ENCODE measurements at regions not wholly inside any gene's neighbourhood (a gene's known extent, or its start where the extent isn't known, plus 50 kb on each side); places are given as distances from the start of the nearest gene placed in this dataset.

DNA sequence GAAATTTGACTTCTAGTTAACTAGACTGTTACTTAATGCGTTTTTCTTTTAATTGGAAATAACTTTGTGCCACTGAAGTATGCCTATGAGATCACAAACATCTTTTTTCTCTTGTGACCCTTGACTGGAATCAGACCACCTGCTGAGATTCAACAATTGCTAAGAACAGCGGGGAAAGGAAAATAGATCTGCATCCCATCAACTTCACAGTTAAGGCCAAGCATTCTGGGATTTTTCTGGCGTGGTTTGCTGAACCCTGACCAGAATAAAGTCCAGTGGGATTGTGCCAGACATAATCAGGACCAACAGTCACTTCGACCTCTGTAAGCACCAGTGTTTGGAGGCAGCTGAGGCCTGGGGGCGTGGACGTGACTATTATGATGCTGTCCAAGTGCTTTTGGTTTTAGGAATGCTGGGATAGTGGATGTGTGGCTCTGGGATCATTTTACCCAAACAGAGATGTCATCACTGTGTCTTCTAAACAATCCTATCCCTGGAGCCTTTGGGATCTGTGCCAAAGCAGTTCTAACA is 373.3 kb upstream of the PRKCQ start:
- Histone ChIP-seq H2AFZ (ENCODE audit: low read length) (no peak overlapping the region), H3K18ac (ENCODE audit: insufficient read length, low read depth, low read length) (no peak overlapping the region), H4K91ac (ENCODE audit: insufficient read length, low read depth, low read length) (no peak overlapping the region), H3T11ph (ENCODE audit: low read length) (no peak overlapping the region), H3K9ac (ENCODE audit: extremely low read depth, insufficient read length, low read length) (no peak overlapping the region), H3K14ac (ENCODE audit: insufficient read depth, low read length) (no peak overlapping the region), H4K5ac (ENCODE audit: insufficient read length, low read depth, low read length) (no peak overlapping the region), H3K4ac (ENCODE audit: low read depth, low read length) (no peak overlapping the region), H3K4me2 (ENCODE audit: insufficient read depth, insufficient read length, low read length) (no peak overlapping the region), H2BK15ac (ENCODE audit: low read depth, low read length) (no peak overlapping the region), H3K23ac (ENCODE audit: insufficient read length, low read depth, low read length) (no peak overlapping the region), H2BK12ac (ENCODE audit: insufficient read length, low read depth, low read length) (no peak overlapping the region), H4K8ac (replicated peaks; ENCODE audit: insufficient read length, low read depth, low read length) (no peak overlapping the region), H3K27me3 (ENCODE audit: insufficient read depth, low read length) (no peaks in the 10 kb centered on the region), H2BK20ac (ENCODE audit: low read depth, low read length, poor library complexity, severe bottlenecking) (no peak overlapping the region), H3K27ac (ENCODE audit: insufficient read length, low read depth, low read length) (no peak overlapping the region), H2BK5ac (ENCODE audit: insufficient read length, low read length) (no peak overlapping the region), H3K79me1 (ENCODE audit: insufficient read depth, low read depth, low read length, poor library complexity, severe bottlenecking) (no peaks in the 10 kb centered on the region), H3K9me3 (ENCODE audit: control insufficient read depth, low read depth, low read length) (no peaks in the 10 kb centered on the region), H2BK120ac (ENCODE audit: low read depth, low read length, poor library complexity, severe bottlenecking) (no peak overlapping the region), H3K56ac (ENCODE audit: insufficient read length, low read depth, low read length) (no peak overlapping the region), H4K20me1 (ENCODE audit: control insufficient read depth, insufficient read depth, insufficient read length) (no peaks in the 10 kb centered on the region), H3K79me2 (ENCODE audit: insufficient read depth, low read length) (no peaks in the 10 kb centered on the region), H3K4me1 (ENCODE audit: insufficient read depth, low read length) (no peaks in the 10 kb centered on the region), H3K23me2 (ENCODE audit: insufficient read length, low read depth, low read length, poor library complexity, severe bottlenecking) (no peaks in the 10 kb centered on the region), H2AK5ac (ENCODE audit: insufficient read length, low read length) (no peak overlapping the region)
- DNase-seq, result no peak
- Mint-ChIP-seq H3K4me3 (no peak overlapping the region), H3K36me3 (ENCODE audit: insufficient read depth in 1 of 3, low read depth in 3 of 3) (no peaks in the 10 kb centered on the region), H3K4me1 (peaks cover 2 to 7% of the 10 kb centered on the region in 2 experiments), H3K9me3 (no peaks in the 10 kb centered on the region), H3K27me3 (ENCODE audit: low read depth) (no peaks in the 10 kb centered on the region), H3K27ac (no peak overlapping the region)
- TF ChIP-seq, protein P1, sequence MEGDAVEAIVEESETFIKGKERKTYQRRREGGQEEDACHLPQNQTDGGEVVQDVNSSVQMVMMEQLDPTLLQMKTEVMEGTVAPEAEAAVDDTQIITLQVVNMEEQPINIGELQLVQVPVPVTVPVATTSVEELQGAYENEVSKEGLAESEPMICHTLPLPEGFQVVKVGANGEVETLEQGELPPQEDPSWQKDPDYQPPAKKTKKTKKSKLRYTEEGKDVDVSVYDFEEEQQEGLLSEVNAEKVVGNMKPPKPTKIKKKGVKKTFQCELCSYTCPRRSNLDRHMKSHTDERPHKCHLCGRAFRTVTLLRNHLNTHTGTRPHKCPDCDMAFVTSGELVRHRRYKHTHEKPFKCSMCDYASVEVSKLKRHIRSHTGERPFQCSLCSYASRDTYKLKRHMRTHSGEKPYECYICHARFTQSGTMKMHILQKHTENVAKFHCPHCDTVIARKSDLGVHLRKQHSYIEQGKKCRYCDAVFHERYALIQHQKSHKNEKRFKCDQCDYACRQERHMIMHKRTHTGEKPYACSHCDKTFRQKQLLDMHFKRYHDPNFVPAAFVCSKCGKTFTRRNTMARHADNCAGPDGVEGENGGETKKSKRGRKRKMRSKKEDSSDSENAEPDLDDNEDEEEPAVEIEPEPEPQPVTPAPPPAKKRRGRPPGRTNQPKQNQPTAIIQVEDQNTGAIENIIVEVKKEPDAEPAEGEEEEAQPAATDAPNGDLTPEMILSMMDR (conservative IDR thresholded peaks at IDR 0.05), result no peak
- WGBS (ENCODE audit: extremely low coverage, insufficient read length, low lambda C conversion rate), result no CpG with 5 or more reads among the region's 6 CpGs

Measured in H9 (cell line).